Gastroesophageal sphincter (tissue), 4 donors: ENCODE measurements at regions not wholly inside any gene's neighbourhood (a gene's known extent, or its start where the extent isn't known, plus 50 kb on each side); places are given as distances from the start of the nearest gene placed in this dataset.
A peak's percentile ranks its signal among the peaks of the same experiment; 100 is the strongest.

Experiments used
- ATAC-seq: fragments of 150-250 bp; one replicate; pipeline ENCODE4 v1.9.1; 2016; ENCODE audit warnings: mild to moderate bottlenecking, moderate library complexity
- H3K27ac ChIP-seq, 4 donors: fragments of 200-600 bp; sonication (generic) in 3 of 4; 1 replicate in 3 of 4; 2 replicates in 1 of 4; pipeline ENCODE4 v1.5.1; 2016 to 2019
- H3K27me3 ChIP-seq: fragments of 200-600 bp; sonication (generic); one replicate; pipeline ENCODE4 v1.5.1; 2019
- H3K36me3 ChIP-seq, 2 donors: fragments of 200-600 bp; sonication (generic); one replicate each; pipeline ENCODE4 v1.5.1; 2019; ENCODE audit warnings: control low read depth in 1 of 2
- H3K4me1 ChIP-seq, 3 donors: fragments of 200-600 bp; sonication (generic); 1 replicate in 2 of 3; 2 replicates in 1 of 3; pipeline ENCODE4 v1.5.1; 2016 to 2019; ENCODE audit warnings: control low read depth in 2 of 3
- H3K4me3 ChIP-seq, 2 donors: fragments of 200-600 bp; sonication (generic); one replicate each; pipeline ENCODE4 v1.5.1; 2019; ENCODE audit warnings: mild to moderate bottlenecking in 1 of 2, moderate library complexity in 1 of 2
- H3K9me3 ChIP-seq, 3 donors: fragments of 200-600 bp; sonication (generic); one replicate each; pipeline ENCODE4 v1.5.1; 2017 to 2019; ENCODE audit warnings: control low read depth in 2 of 3
- EP300 ChIP-seq: sonication (generic); formaldehyde crosslinking; IDR thresholded peaks from one replicate; pipeline ENCODE4 v1.6.1; 2017; ENCODE audit warnings: antibody characterized with exemption, mild to moderate bottlenecking
- POLR2A ChIP-seq, 2 donors: fragments of 450-650 bp; IDR thresholded peaks; one replicate each; pipeline ENCODE4 v1.6.1; 2017; ENCODE audit warnings: antibody characterized with exemption in 2 of 2, mild to moderate bottlenecking in 2 of 2, moderate library complexity in 1 of 2
- POLR2AphosphoS5 ChIP-seq: sonication (generic); formaldehyde crosslinking; IDR thresholded peaks from one replicate; pipeline ENCODE4 v1.6.1; 2017; ENCODE audit warnings: antibody characterized with exemption
- WGBS, 2 donors: methylation state at CpG; one replicate each; pipeline ENCODE4 v1.1.5; 2018; ENCODE audit warnings: low coverage in 1 of 2; 5-methylcytosine and 5-hydroxymethylcytosine counted together
- TF ChIP-seq, protein P1 (sequence below), 4 experiments: fragments of 200-600 bp in 2 of 4; fragments of 450-650 bp in 2 of 4; sonication (generic) in 1 of 4; IDR thresholded peaks; one replicate each; pipeline ENCODE4 v1.5.1; 2017 to 2019; ENCODE audit warnings: antibody characterized with exemption in 4 of 4, mild to moderate bottlenecking in 2 of 4, moderate library complexity in 2 of 4

GRCh38 chr12:84764001-84764400, 148.6 kb downstream of the SLC6A15 start:
- Histone ChIP-seq H3K27me3 (no peaks in the 10 kb centered on the region), H3K4me3 (no peak overlapping the region), H3K4me1 (no peaks in the 10 kb centered on the region), H3K36me3 (no peaks in the 10 kb centered on the region), H3K27ac (no peak overlapping the region), H3K9me3 (no peaks in the 10 kb centered on the region)
- no peak for TF ChIP-seq POLR2AphosphoS5
- TF ChIP-seq POLR2A (IDR thresholded peaks at IDR 0.05) = no peak
- TF ChIP-seq, protein P1, sequence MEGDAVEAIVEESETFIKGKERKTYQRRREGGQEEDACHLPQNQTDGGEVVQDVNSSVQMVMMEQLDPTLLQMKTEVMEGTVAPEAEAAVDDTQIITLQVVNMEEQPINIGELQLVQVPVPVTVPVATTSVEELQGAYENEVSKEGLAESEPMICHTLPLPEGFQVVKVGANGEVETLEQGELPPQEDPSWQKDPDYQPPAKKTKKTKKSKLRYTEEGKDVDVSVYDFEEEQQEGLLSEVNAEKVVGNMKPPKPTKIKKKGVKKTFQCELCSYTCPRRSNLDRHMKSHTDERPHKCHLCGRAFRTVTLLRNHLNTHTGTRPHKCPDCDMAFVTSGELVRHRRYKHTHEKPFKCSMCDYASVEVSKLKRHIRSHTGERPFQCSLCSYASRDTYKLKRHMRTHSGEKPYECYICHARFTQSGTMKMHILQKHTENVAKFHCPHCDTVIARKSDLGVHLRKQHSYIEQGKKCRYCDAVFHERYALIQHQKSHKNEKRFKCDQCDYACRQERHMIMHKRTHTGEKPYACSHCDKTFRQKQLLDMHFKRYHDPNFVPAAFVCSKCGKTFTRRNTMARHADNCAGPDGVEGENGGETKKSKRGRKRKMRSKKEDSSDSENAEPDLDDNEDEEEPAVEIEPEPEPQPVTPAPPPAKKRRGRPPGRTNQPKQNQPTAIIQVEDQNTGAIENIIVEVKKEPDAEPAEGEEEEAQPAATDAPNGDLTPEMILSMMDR (IDR thresholded peaks at IDR 0.05) = no peak
- no peak for TF ChIP-seq EP300
- no peak for ATAC-seq
- WGBS, 2 donors = 53 to 57% methylated on average over 1 of the region's 1 CpG

DNA sequence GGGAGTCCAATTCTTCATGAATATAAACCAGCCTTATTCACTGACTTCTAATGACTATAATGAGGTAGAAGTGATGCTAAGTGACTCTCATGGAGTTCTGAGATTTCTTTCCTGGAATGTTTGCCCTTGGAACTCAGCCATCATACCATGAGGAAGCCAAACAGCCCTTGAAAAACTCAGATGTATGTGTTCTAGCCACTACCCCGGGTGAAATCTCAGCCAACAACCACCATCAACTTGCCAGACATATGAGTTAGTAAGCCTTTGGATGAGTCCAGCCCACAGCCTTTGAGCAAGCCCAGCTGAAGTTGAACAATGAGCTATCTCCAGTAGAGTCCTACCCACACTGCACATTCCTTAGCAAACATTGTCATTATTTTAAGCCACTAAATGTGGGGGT, 149.5 kb downstream of the SLC6A15 start:
- Histone ChIP-seq H3K9me3 (no peaks in the 10 kb centered on the region), H3K27me3 (no peaks in the 10 kb centered on the region), H3K36me3 (no peaks in the 10 kb centered on the region), H3K4me3 (no peak overlapping the region), H3K4me1 (no peaks in the 10 kb centered on the region), H3K27ac (no peak overlapping the region)
- TF ChIP-seq POLR2AphosphoS5 (no peak), POLR2A (IDR thresholded peaks at IDR 0.05) (no peak), EP300 (no peak)
- TF ChIP-seq, protein P1 (IDR thresholded peaks at IDR 0.05) = no peak
- no CpG with 5 or more reads among the region's 1 CpG for WGBS, 2 donors
- no peak for ATAC-seq

DNA sequence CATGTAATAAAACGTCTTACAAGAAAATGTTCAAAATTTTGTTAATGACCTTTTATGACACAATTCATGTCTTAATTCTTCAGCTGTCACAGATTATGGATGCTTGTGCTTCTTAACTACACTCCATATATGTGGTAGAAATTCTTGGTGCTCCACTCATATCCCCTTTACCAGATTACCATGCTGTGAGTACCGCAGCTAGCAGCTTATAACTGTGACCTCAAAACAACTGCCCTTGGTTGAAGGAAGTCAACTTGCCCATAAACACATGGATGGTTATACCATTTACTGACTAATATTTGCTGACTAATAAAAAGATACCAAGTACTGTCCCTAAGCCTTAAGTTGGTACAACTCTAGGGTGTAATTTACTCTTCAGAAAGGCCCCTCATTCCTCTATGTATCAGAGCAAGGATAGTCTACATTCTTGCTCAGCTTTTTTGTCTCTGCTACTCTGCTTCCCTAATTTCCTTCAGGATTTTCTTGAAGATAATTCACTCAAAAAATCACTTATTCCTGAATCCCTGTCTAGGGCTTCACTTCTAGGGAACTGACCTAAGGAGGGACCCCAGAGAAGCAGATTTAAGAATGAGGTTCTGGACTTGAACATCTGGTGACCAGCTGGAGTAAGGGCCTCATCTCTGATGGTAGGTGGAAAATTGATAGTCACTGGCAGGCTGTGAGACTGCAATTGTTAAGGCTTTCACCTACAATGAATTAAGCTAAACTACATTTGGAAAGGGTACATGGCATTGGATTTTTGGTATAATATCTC, 152.3 kb downstream of the SLC6A15 start:
- no peak overlapping the region for H3K27ac ChIP-seq
- TF ChIP-seq EP300 (no peak), POLR2A (IDR thresholded peaks at IDR 0.05) (no peak)
- H3K4me3 ChIP-seq = no peak overlapping the region
- H3K4me1 ChIP-seq = no peaks in the 10 kb centered on the region
- H3K27me3 ChIP-seq = no peaks in the 10 kb centered on the region
- H3K36me3 ChIP-seq = no peaks in the 10 kb centered on the region
- WGBS, 2 donors = 20 to 24% methylated on average over 2 of the region's 2 CpGs
- H3K9me3 ChIP-seq = no peaks in the 10 kb centered on the region
- no peak for ATAC-seq

DNA sequence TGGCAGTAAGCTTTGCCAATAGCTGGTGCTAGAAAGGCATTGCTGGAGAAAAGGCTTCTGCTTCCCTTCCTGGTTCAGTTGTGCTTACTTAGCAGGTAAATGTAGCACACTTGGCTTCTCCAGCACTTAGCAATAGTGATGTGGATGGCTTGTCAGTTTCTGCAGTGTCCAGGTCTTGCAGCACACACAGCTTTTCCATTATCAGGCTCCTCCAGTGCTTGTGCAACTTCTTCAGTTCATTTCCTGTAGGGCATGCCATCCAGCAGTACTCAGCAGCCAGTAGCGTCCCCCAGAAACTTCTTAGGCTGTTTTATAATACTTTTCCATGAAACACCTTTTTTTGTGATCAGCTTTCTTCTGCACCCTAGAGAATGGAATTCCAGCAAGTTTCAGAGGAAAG, 154.6 kb downstream of the SLC6A15 start:
- Histone ChIP-seq H3K36me3 (no peaks in the 10 kb centered on the region), H3K27ac (no peak overlapping the region), H3K27me3 (no peaks in the 10 kb centered on the region), H3K4me1 (no peaks in the 10 kb centered on the region), H3K9me3 (no peaks in the 10 kb centered on the region), H3K4me3 (no peak overlapping the region)
- 38 to 71% methylated on average over 1 of the region's 1 CpG for WGBS, 2 donors
- TF ChIP-seq POLR2A (IDR thresholded peaks at IDR 0.05) = no peak
- no peak for TF ChIP-seq EP300
- TF ChIP-seq POLR2AphosphoS5 = no peak
- TF ChIP-seq, protein P1 (IDR thresholded peaks at IDR 0.05) = no peak
- ATAC-seq = peak; percentile 74

DNA sequence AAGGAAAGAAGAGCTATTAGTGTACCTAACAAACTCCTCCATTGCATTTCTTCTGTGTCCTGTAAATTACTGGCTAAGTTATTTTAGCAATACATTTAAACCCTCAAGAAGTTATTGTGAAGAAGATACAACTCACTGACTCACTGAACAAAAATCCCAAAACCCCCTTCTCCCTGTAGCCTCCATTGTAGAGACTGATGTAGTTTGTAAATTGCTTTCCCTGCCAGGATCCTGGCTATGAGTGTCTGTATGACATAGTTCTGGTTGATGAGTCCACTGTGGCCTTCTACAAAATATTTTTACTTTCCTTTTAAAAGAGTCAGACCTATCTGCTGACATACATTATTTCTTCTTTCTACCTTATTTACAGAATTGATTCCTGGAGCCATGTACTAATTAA, 155.6 kb downstream of the SLC6A15 start:
- Histone ChIP-seq H3K9me3 (no peaks in the 10 kb centered on the region), H3K4me3 (no peak overlapping the region), H3K27me3 (no peaks in the 10 kb centered on the region), H3K36me3 (no peaks in the 10 kb centered on the region), H3K27ac (no peak overlapping the region), H3K4me1 (no peaks in the 10 kb centered on the region)
- TF ChIP-seq, protein P1 (IDR thresholded peaks at IDR 0.05) = no peak
- TF ChIP-seq POLR2AphosphoS5 (no peak), EP300 (no peak)
- ATAC-seq = no peak
